C4-2B (cell line): ENCODE measurements at regions not wholly inside any gene's neighbourhood (a gene's known extent, or its start where the extent isn't known, plus 50 kb on each side); places are given as distances from the start of the nearest gene placed in this dataset.
A peak's percentile ranks its signal among the peaks of the same experiment; 100 is the strongest.

Experiments
- ZFX ChIP-seq: fragments of 450-650 bp; IDR thresholded peaks from 2 replicates; pipeline ENCODE4 v1.6.1; 2017
- TF ChIP-seq, protein P1 (sequence below): fragments of 450-650 bp; conservative IDR thresholded peaks from 2 replicates; pipeline ENCODE4 v1.5.1; 2017; ENCODE audit warnings: mild to moderate bottlenecking

DNA sequence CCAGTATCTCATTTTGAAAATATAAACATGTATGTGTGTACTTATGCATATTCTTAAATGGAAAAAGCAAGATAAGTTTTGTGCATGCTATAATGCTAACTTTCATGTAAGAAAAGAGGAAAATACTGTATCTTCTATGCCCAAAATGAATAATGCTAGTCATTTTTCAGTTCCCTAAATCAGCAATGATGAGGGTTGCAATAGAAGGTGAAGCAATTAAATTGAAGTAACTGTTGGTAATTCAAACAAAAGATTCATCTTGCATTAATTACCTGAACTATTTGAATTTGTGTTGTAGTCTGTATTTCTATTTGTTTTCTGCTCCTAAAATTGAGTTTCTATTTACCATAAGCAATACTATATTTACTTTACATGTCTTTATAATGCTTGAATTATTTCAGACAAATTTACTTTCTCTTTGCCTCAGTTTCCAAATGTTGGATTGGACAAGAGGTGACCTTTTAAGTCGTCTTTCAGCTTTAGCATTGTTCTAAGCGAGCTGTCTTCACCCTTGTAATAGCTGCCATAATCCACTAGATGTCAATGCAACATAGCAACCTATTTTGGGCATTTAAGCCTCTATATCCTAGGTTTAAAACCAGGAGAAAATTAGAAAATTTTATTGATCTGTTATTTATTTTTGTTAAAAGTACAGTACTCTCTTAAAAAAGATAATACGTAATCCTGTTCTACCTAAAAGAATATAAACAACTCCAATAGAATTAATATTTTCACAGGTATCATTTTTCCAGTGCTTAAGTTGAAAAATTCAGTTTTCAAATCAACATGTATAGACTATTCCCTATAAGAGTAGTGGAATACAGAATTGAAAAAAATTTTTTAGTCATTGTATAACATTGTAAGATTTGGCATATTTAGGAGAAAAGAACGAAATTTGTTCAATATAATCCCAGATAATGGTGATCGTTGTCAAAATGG is 52.3 kb upstream of the IFNGR1 start:
- TF ChIP-seq, protein P1, sequence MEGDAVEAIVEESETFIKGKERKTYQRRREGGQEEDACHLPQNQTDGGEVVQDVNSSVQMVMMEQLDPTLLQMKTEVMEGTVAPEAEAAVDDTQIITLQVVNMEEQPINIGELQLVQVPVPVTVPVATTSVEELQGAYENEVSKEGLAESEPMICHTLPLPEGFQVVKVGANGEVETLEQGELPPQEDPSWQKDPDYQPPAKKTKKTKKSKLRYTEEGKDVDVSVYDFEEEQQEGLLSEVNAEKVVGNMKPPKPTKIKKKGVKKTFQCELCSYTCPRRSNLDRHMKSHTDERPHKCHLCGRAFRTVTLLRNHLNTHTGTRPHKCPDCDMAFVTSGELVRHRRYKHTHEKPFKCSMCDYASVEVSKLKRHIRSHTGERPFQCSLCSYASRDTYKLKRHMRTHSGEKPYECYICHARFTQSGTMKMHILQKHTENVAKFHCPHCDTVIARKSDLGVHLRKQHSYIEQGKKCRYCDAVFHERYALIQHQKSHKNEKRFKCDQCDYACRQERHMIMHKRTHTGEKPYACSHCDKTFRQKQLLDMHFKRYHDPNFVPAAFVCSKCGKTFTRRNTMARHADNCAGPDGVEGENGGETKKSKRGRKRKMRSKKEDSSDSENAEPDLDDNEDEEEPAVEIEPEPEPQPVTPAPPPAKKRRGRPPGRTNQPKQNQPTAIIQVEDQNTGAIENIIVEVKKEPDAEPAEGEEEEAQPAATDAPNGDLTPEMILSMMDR = peak; percentile 94
- TF ChIP-seq ZFX = no peak
